Endothelial cell of umbilical vein (primary cell): ENCODE measurements at regions not wholly inside any gene's neighbourhood (a gene's known extent, or its start where the extent isn't known, plus 50 kb on each side); places are given as distances from the start of the nearest gene placed in this dataset.

Experiments used
- POLR2A ChIP-seq: IDR thresholded peaks from 2 replicates; pipeline ENCODE4 v1.6.1; 2012; ENCODE audit warnings: low read depth, mild to moderate bottlenecking, control low read depth, low read length
- POLR2AphosphoS5 ChIP-seq: IDR thresholded peaks from 2 replicates; pipeline ENCODE4 v1.6.1; 2012; ENCODE audit warnings: low read depth, mild to moderate bottlenecking, control low read depth, low read length, moderate library complexity; ENCODE audit not compliant: insufficient read depth
- TF ChIP-seq, protein P1 (sequence below), 2 donors: IDR thresholded peaks; 1 replicate in 1 of 2; 2 replicates in 1 of 2; pipeline ENCODE4 v1.5.1; 2011; ENCODE audit warnings: low read length in 2 of 2, mild to moderate bottlenecking in 2 of 2, moderate library complexity in 2 of 2, control low read depth in 1 of 2, inconsistent platforms in 1 of 2, low read depth in 1 of 2; ENCODE audit not compliant: insufficient read depth in 1 of 2; ENCODE audit errors: extremely low read depth in 1 of 2
- TF ChIP-seq, protein P2 (sequence below): IDR thresholded peaks from 2 replicates; pipeline ENCODE4 v1.6.1; 2011; ENCODE audit not compliant: insufficient read depth, insufficient read length

DNA sequence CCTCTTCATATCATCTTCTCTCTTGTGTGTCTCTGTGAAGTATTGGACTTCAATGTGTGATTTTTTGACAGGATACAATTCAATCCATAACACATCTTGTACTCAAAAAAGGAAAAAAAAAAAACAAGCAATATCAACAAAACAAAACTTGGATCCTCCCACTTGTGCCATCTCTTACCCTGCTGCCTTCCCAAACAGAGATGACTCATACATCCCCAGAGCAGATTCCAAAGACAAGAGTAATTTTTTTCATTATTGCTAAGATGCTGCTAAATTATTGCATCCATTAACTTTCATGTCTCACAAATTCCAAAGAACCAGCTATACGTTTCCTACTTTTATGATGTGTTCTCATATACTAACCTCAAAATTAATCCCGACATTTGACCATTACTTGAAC, 479.2 kb downstream of the GBA3 start:
- TF ChIP-seq, protein P1, sequence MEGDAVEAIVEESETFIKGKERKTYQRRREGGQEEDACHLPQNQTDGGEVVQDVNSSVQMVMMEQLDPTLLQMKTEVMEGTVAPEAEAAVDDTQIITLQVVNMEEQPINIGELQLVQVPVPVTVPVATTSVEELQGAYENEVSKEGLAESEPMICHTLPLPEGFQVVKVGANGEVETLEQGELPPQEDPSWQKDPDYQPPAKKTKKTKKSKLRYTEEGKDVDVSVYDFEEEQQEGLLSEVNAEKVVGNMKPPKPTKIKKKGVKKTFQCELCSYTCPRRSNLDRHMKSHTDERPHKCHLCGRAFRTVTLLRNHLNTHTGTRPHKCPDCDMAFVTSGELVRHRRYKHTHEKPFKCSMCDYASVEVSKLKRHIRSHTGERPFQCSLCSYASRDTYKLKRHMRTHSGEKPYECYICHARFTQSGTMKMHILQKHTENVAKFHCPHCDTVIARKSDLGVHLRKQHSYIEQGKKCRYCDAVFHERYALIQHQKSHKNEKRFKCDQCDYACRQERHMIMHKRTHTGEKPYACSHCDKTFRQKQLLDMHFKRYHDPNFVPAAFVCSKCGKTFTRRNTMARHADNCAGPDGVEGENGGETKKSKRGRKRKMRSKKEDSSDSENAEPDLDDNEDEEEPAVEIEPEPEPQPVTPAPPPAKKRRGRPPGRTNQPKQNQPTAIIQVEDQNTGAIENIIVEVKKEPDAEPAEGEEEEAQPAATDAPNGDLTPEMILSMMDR (IDR thresholded peaks at IDR 0.05; ENCODE audit: extremely low read depth in 1 of 2, insufficient read depth in 1 of 2, low read depth in 1 of 2, low read length in 2 of 2): no peak
- no peak for TF ChIP-seq POLR2A
- TF ChIP-seq, protein P2, sequence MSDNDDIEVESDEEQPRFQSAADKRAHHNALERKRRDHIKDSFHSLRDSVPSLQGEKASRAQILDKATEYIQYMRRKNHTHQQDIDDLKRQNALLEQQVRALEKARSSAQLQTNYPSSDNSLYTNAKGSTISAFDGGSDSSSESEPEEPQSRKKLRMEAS: no peak
- TF ChIP-seq POLR2AphosphoS5: no peak
